Endodermal cell (in vitro differentiated cells): ENCODE measurements at regions not wholly inside any gene's neighbourhood (a gene's known extent, or its start where the extent isn't known, plus 50 kb on each side); places are given as distances from the start of the nearest gene placed in this dataset.
"Not testable (repeated sequence)": the region's sequence is repeated elsewhere in the genome, so short reads cannot be mapped to it uniquely, and the experiment has no call there.

Source experiments
- DNase-seq: peaks from one replicate; pipeline ENCODE4 v3.0.0-alpha.2; 2017
- H3K27ac ChIP-seq: 2 replicates; pipeline ENCODE4 v1.5.1; 2013; ENCODE audit warnings: mild to moderate bottlenecking, low read depth, low read length, moderate library complexity
- H3K27me3 ChIP-seq: 2 replicates; pipeline ENCODE4 v1.6.1; 2013; ENCODE audit warnings: mild to moderate bottlenecking, low read length, moderate library complexity; ENCODE audit not compliant: insufficient read depth, control insufficient read depth, poor library complexity, severe bottlenecking
- H3K36me3 ChIP-seq: 2 replicates; pipeline ENCODE4 v1.7.0; 2013; ENCODE audit warnings: mild to moderate bottlenecking, low read length, moderate library complexity; ENCODE audit not compliant: control insufficient read depth, insufficient read depth
- H3K4me1 ChIP-seq: one replicate; pipeline ENCODE4 v1.7.0; 2013; ENCODE audit warnings: low read length; ENCODE audit not compliant: control insufficient read depth, insufficient read depth
- H3K4me3 ChIP-seq: 2 replicates; pipeline ENCODE4 v1.5.1; 2013; ENCODE audit warnings: mild to moderate bottlenecking, low read length, moderate library complexity
- H3K9ac ChIP-seq: 2 replicates; pipeline ENCODE4 v1.6.1; 2013; ENCODE audit warnings: mild to moderate bottlenecking, low read length, moderate library complexity; ENCODE audit not compliant: poor library complexity, severe bottlenecking; ENCODE audit errors: extremely low read depth
- H3K9me3 ChIP-seq: 2 replicates; pipeline ENCODE4 v1.6.1; 2013; ENCODE audit warnings: mild to moderate bottlenecking, low read length, moderate library complexity; ENCODE audit not compliant: control insufficient read depth
- H3K27ac Mint-ChIP-seq: 2 replicates; pipeline ENCODE4 v1.8.0; 2020; ENCODE audit warnings: mixed read lengths
- H3K27me3 Mint-ChIP-seq: 2 replicates; pipeline ENCODE4 v1.8.0; 2021; ENCODE audit warnings: mild to moderate bottlenecking, mixed read lengths; ENCODE audit not compliant: insufficient read depth
- H3K36me3 Mint-ChIP-seq: 2 replicates; pipeline ENCODE4 v1.8.0; 2020; ENCODE audit warnings: low read depth, mixed read lengths
- H3K4me1 Mint-ChIP-seq: 2 replicates; pipeline ENCODE4 v1.8.0; 2020; ENCODE audit warnings: mixed read lengths
- H3K4me3 Mint-ChIP-seq: 2 replicates; pipeline ENCODE4 v1.8.0; 2020; ENCODE audit warnings: mild to moderate bottlenecking, moderate library complexity, mixed read lengths
- H3K9me3 Mint-ChIP-seq: 2 replicates; pipeline ENCODE4 v1.8.0; 2020; ENCODE audit warnings: mild to moderate bottlenecking, mixed read lengths
- WGBS, 2 experiments: methylation state at CpG; one replicate each; pipeline versions ENCODE4 v1.1.5 to v1.1.7; 2013; ENCODE audit warnings: missing lambda C conversion rate in 2 of 2, mixed read lengths in 1 of 2; ENCODE audit not compliant: insufficient coverage in 1 of 2, insufficient read length in 1 of 2; 5-methylcytosine and 5-hydroxymethylcytosine counted together
- TF ChIP-seq, protein P1 (sequence below): fragments of 200-600 bp; sonication (generic); conservative IDR thresholded peaks from 2 replicates; pipeline ENCODE4 v1.5.0; 2021; ENCODE audit warnings: antibody characterized with exemption, mild to moderate bottlenecking

DNA sequence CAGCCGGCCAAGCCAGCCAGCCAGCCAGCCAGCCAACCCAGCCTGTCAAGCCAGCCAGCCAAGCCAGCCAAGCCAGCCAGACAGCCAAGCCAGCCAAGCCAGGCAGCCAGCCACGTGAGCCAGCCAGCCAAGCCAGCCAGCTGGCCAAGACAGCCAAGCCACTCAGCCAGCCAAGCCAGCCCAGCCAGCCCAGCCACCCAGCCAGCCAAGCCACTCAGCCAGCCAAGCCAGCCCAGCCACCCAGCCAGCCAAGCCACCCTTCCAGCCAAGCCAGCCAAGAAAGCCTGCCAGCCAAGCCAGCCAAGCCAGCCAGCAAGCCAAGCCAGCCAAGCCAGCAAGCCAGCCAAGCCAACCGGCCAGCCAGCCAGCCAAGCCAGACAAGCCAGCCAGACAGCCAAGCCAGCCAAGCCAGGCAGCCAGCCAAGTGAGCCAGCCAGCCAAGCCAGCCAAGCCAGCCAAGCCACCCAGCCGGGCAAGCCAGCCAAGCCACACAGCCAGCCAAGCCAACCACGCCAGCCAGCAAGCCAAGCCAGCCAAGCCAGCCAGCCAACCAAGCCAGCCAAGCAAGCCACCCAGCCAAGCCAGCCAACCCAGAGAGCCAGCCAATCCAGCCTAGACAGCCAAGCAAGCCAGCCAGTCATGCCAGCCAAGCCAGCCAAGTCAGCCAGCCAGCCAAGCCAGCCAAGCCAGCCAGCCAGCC, 199.5 kb downstream of the GOLGA6L6 start:
- no peaks in the 10 kb centered on the region for H3K4me1 Mint-ChIP-seq
- peaks cover 68% of the 10 kb centered on the region for H3K9me3 ChIP-seq
- DNase-seq: peak; percentile 85

GRCh38 chr15:20340931-20341661, 200.5 kb downstream of the GOLGA6L6 start:
- H3K4me1 ChIP-seq: no peaks in the 10 kb centered on the region
- H3K27me3 ChIP-seq: no peaks in the 10 kb centered on the region
- H3K36me3 ChIP-seq: no peaks in the 10 kb centered on the region
- peaks cover 19% of the 10 kb centered on the region for H3K9me3 Mint-ChIP-seq
- no peaks in the 10 kb centered on the region for H3K27me3 Mint-ChIP-seq
- TF ChIP-seq, protein P1, sequence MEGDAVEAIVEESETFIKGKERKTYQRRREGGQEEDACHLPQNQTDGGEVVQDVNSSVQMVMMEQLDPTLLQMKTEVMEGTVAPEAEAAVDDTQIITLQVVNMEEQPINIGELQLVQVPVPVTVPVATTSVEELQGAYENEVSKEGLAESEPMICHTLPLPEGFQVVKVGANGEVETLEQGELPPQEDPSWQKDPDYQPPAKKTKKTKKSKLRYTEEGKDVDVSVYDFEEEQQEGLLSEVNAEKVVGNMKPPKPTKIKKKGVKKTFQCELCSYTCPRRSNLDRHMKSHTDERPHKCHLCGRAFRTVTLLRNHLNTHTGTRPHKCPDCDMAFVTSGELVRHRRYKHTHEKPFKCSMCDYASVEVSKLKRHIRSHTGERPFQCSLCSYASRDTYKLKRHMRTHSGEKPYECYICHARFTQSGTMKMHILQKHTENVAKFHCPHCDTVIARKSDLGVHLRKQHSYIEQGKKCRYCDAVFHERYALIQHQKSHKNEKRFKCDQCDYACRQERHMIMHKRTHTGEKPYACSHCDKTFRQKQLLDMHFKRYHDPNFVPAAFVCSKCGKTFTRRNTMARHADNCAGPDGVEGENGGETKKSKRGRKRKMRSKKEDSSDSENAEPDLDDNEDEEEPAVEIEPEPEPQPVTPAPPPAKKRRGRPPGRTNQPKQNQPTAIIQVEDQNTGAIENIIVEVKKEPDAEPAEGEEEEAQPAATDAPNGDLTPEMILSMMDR: no peak
- no peaks in the 10 kb centered on the region for H3K4me1 Mint-ChIP-seq
- no peak overlapping the region for H3K9ac ChIP-seq
- WGBS, 2 experiments: 71 to 78% methylated on average over 6 to 7 of the region's 7 CpGs
- H3K4me3 Mint-ChIP-seq: no peak overlapping the region
- H3K36me3 Mint-ChIP-seq: peaks cover 6% of the 10 kb centered on the region
- H3K27ac ChIP-seq: no peak overlapping the region
- peak overlapping the region; percentile 2 for H3K4me3 ChIP-seq
- peak; percentile 86 for DNase-seq
- no peak overlapping the region for H3K27ac Mint-ChIP-seq
- peaks cover 65% of the 10 kb centered on the region for H3K9me3 ChIP-seq

More for the DNA sequence above, 199.5 kb downstream of the GOLGA6L6 start:
- Histone ChIP-seq H3K27ac (no peak overlapping the region), H3K4me3 (no peak overlapping the region), H3K36me3 (no peaks in the 10 kb centered on the region), H3K9ac (no peak overlapping the region), H3K4me1 (no peaks in the 10 kb centered on the region), H3K27me3 (no peaks in the 10 kb centered on the region)
- Mint-ChIP-seq H3K36me3 (peaks cover 3% of the 10 kb centered on the region), H3K9me3 (peaks cover 10% of the 10 kb centered on the region), H3K27ac (no peak overlapping the region), H3K4me3 (no peak overlapping the region), H3K27me3 (no peaks in the 10 kb centered on the region)
- 65 to 67% methylated on average over 5 of the region's 5 CpGs for WGBS, 2 experiments
- TF ChIP-seq, protein P1: no peak

- H3K4me1 ChIP-seq: no peaks in the 10 kb centered on the region
- H3K27ac ChIP-seq: no peak overlapping the region
- H3K36me3 ChIP-seq: no peaks in the 10 kb centered on the region
- peak; percentile 77 for DNase-seq
- no peak overlapping the region for H3K9ac ChIP-seq
- no peak overlapping the region for H3K4me3 ChIP-seq
- Mint-ChIP-seq H3K27me3 (no peaks in the 10 kb centered on the region), H3K27ac (no peak overlapping the region), H3K4me3 (no peak overlapping the region), H3K9me3 (peaks cover 25% of the 10 kb centered on the region), H3K36me3 (peaks cover 6% of the 10 kb centered on the region), H3K4me1 (no peaks in the 10 kb centered on the region)
- no peaks in the 10 kb centered on the region for H3K27me3 ChIP-seq
- peaks cover 63% of the 10 kb centered on the region for H3K9me3 ChIP-seq
- 78 to 79% methylated on average over 9 of the region's 9 CpGs for WGBS, 2 experiments
- TF ChIP-seq, protein P1: no peak
Observed at GRCh38 chr15:20340331-20340811, 201.2 kb downstream of the GOLGA6L6 start.

- peaks cover 52% of the 10 kb centered on the region for H3K9me3 ChIP-seq
- H3K36me3 Mint-ChIP-seq, H3K4me1 Mint-ChIP-seq, H3K4me3 ChIP-seq, H3K27ac Mint-ChIP-seq, H3K27me3 Mint-ChIP-seq, H3K9ac ChIP-seq, H3K27ac ChIP-seq, H3K4me3 Mint-ChIP-seq, H3K27me3 ChIP-seq, DNase-seq, H3K4me1 ChIP-seq, H3K36me3 ChIP-seq: not testable (repeated sequence)
- WGBS, 2 experiments: 68 to 72% methylated on average over 17 of the region's 17 CpGs
- peaks cover 31% of the 10 kb centered on the region for H3K9me3 Mint-ChIP-seq
Observed at GRCh38 chr15:20339086-20339791, 202.4 kb downstream of the GOLGA6L6 start.
